ENCODE measurements at regions not wholly inside any gene's neighbourhood (a gene's known extent, or its start where the extent isn't known, plus 50 kb on each side); places are given as distances from the start of the nearest gene placed in this dataset.

DNA sequence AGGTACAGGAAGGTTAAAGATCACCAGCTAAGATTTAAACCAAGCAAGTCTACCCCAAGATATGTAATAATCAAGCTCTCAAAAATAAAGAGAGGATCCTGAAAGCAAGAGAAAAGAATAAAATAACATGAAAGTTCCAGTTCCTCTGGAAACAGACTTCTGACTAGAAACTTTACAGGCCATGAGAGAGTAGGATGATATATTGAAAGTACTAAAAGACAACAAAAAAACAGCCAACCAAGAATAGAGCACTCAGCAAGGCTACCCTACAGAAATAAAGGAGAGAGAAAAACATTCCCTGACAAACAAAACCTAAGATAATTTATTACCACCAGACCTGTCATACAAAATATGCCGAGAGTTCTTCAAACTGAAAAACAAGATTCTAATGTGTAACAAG lies 450.5 kb downstream of the ARAP2 start:
- DNase-seq (ENCODE audit: low read depth), result no peak
- no peak overlapping the region for H3K4me3 ChIP-seq (ENCODE audit: low read depth, low read length)
- TF ChIP-seq, protein P1, sequence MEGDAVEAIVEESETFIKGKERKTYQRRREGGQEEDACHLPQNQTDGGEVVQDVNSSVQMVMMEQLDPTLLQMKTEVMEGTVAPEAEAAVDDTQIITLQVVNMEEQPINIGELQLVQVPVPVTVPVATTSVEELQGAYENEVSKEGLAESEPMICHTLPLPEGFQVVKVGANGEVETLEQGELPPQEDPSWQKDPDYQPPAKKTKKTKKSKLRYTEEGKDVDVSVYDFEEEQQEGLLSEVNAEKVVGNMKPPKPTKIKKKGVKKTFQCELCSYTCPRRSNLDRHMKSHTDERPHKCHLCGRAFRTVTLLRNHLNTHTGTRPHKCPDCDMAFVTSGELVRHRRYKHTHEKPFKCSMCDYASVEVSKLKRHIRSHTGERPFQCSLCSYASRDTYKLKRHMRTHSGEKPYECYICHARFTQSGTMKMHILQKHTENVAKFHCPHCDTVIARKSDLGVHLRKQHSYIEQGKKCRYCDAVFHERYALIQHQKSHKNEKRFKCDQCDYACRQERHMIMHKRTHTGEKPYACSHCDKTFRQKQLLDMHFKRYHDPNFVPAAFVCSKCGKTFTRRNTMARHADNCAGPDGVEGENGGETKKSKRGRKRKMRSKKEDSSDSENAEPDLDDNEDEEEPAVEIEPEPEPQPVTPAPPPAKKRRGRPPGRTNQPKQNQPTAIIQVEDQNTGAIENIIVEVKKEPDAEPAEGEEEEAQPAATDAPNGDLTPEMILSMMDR (IDR thresholded peaks at IDR 0.05; ENCODE audit: control insufficient read depth, extremely low read depth, insufficient read depth), result no peak

DNA sequence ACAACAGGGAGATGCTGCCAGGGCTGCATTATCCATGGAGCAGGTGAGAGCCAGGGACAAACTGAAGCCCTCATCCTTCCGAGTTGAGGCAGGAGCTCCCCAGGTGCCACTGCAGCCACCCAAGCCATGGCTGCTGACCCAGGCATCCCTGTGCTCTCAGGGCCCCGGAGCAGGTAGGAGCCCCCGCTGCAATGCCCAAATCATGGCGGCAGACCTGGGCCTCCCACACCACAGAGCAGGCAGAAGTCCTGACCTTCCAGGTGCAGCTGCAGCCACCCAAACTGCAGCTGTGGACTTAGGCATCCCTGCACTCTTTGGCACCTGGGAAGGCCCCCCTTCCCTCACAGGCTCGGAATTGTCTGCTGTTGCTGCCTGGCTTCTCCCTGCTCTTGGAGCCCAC lies 443.6 kb downstream of the ARAP2 start:
- H3K4me3 ChIP-seq (ENCODE audit: low read depth, low read length), result no peak overlapping the region
- TF ChIP-seq, protein P1 (IDR thresholded peaks at IDR 0.05; ENCODE audit: control insufficient read depth, extremely low read depth, insufficient read depth), result no peak
- no peak for DNase-seq (ENCODE audit: low read depth)

DNA sequence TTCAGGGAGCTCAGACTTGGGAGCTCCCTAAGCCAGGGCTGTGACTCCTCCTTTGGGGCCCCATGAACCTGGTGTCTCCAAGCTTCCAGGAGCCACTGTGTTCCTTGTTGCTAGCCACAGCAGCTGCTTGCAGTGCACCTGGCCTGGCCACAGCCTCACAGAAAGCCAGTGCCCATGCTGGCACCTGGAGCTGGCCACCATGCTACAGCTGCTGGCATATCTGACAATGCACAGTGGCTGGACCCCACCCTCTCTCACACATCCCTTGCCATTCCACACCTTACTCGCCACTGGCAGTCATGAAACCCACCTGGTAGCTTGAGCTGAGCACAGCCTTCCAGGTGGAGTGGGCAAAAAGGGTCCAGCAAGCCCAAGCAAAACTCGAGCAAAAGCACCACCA lies 441.7 kb downstream of the ARAP2 start:
- DNase-seq (ENCODE audit: low read depth), result no peak
- no peak overlapping the region for H3K4me3 ChIP-seq (ENCODE audit: low read depth, low read length)

DNA sequence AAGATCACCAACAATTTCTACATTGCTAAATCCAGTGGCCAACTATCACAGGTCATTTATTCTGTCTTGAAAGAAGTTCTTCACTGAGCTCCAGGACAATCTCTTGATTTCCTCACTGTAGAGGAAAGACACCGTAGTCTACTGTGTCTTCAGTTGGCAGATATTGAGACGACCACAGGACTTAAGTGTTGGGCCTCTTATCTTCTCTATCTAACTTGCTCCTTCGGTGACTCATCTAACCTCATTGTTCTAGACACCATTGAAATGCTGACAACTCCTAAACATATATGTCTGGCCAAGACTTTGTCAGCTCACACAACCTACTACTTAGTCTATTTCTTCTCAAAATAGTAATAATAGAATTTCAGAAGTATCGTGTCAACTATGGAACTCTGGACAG lies 425.8 kb downstream of the ARAP2 start:
- no peak for DNase-seq (ENCODE audit: low read depth)
- H3K4me3 ChIP-seq (ENCODE audit: low read depth, low read length), result no peak overlapping the region
- TF ChIP-seq, protein P1 (IDR thresholded peaks at IDR 0.05; ENCODE audit: control insufficient read depth, extremely low read depth, insufficient read depth), result no peak

More for the DNA sequence above, 441.7 kb downstream of the ARAP2 start:
- TF ChIP-seq, protein P1 (IDR thresholded peaks at IDR 0.05; ENCODE audit: control insufficient read depth, extremely low read depth, insufficient read depth), result no peak

DNA sequence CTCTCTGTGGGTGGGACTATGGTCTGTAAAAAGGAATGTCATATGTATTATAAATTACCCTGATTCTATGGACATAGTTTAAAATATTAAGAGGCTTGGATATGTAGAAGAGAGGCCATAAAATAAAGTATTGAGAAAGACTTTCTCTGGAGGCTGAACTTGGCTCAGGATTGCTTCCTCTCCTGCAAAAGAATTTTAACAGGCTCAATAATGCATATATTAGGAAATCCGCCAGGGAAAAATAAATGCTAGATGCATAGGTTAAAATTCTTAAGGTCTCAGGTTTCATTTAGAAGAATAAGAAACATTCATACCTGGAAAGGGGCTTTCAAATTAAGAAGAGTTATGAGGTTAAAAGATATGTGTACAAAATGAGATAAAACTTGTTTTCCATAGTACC lies 424.3 kb downstream of the ARAP2 start:
- TF ChIP-seq, protein P1 (IDR thresholded peaks at IDR 0.05; ENCODE audit: control insufficient read depth, extremely low read depth, insufficient read depth), result no peak
- no peak overlapping the region for H3K4me3 ChIP-seq (ENCODE audit: low read depth, low read length)
- no peak for DNase-seq (ENCODE audit: low read depth)

DNA sequence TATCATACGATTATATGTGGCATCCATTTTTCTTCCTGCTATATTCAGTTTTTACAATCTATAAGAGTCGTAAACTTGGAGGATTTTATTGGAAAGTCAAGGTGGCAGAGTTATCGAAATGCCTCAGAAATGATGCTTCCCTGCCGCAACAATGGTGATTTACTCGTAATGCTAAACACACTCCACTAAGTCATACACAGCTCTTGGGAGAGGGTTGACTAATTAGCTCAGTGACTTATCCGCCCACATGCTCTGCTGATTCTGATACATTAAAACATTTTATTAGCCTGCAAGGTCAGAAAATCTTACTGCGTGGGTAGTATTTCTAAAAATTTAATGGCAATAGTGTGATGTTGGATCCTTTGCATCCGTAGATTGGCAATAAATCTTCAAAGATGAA lies 420.1 kb downstream of the ARAP2 start:
- no peak overlapping the region for H3K4me3 ChIP-seq (ENCODE audit: low read depth, low read length)
- DNase-seq (ENCODE audit: low read depth), result no peak
- TF ChIP-seq, protein P1 (IDR thresholded peaks at IDR 0.05; ENCODE audit: control insufficient read depth, extremely low read depth, insufficient read depth), result no peak

DNA sequence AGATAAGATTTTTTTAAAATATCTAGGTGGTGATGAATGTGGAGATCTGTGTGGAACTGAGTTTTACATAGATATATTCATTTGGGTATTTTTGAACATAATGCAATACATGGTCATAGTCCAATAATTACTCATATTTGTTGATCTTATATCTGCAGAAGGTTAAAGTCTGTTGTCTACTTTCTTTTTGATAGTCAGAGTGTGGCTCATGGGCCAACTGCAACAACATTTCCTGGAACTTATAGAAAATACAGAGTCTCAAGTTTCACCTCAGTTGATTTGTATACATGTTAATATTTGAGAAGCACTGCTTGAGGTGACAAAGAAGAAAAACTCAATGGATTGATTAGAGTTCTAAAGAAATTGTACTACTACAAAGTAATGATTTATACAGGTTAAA lies 408.4 kb downstream of the ARAP2 start:
- TF ChIP-seq, protein P1 (IDR thresholded peaks at IDR 0.05; ENCODE audit: control insufficient read depth, extremely low read depth, insufficient read depth), result no peak
- no peak overlapping the region for H3K4me3 ChIP-seq (ENCODE audit: low read depth, low read length)
- no peak for DNase-seq (ENCODE audit: low read depth)

Data from LNCaP clone FGC (cell line).